Liver (tissue), 8 donors: ENCODE measurements at regions not wholly inside any gene's neighbourhood (a gene's known extent, or its start where the extent isn't known, plus 50 kb on each side); places are given as distances from the start of the nearest gene placed in this dataset.

Experiments
- DNase-seq: peaks from one replicate; pipeline ENCODE4 v3.0.0-alpha.2; 2017; ENCODE audit warnings: low spot score
- H3K27ac ChIP-seq, 2 donors: one replicate each; pipeline ENCODE4 v1.7.0; 2013; ENCODE audit warnings: inconsistent platforms in 2 of 2, low read length in 2 of 2, control low read depth in 1 of 2, low read depth in 1 of 2, mild to moderate bottlenecking in 1 of 2
- H3K27me3 ChIP-seq, 4 donors: one replicate each; pipeline versions ENCODE4 v1.6.1 to v1.7.0; 2013; ENCODE audit warnings: low read length in 3 of 4, inconsistent platforms in 1 of 4, mild to moderate bottlenecking in 1 of 4, moderate library complexity in 1 of 4; ENCODE audit not compliant: control insufficient read depth in 4 of 4, insufficient read depth in 4 of 4
- H3K36me3 ChIP-seq, 4 donors: one replicate each; pipeline versions ENCODE4 v1.6.1 to v1.7.0; 2013; ENCODE audit warnings: low read length in 3 of 4, mild to moderate bottlenecking in 3 of 4, low read depth in 1 of 4, moderate library complexity in 1 of 4; ENCODE audit not compliant: control insufficient read depth in 4 of 4, insufficient read depth in 3 of 4
- H3K4me1 ChIP-seq, 4 donors: one replicate each; pipeline versions ENCODE4 v1.6.1 to v1.7.0; 2013; ENCODE audit warnings: low read length in 3 of 4, mild to moderate bottlenecking in 3 of 4, moderate library complexity in 1 of 4; ENCODE audit not compliant: control insufficient read depth in 4 of 4, insufficient read depth in 4 of 4
- H3K4me3 ChIP-seq, 3 donors: one replicate each; pipeline versions ENCODE4 v1.6.1 to v1.7.0; 2013; ENCODE audit warnings: low read length in 3 of 3, control low read depth in 1 of 3, low read depth in 1 of 3, mild to moderate bottlenecking in 1 of 3
- H3K9ac ChIP-seq, 2 donors: one replicate each; pipeline ENCODE4 v1.7.0; 2013; ENCODE audit warnings: low read length in 2 of 2, mild to moderate bottlenecking in 2 of 2, moderate library complexity in 2 of 2, control low read depth in 1 of 2, low read depth in 1 of 2
- H3K9me3 ChIP-seq, 4 donors: one replicate each; pipeline versions ENCODE4 v1.6.1 to v1.7.0; 2013; ENCODE audit warnings: low read length in 3 of 4; ENCODE audit not compliant: control insufficient read depth in 4 of 4
- EGR1 ChIP-seq, 2 donors: IDR thresholded peaks; 2 replicates each; pipeline ENCODE4 v1.6.1; 2016 to 2018; ENCODE audit warnings: antibody characterized with exemption in 2 of 2, low read depth in 2 of 2
- FOXA1 ChIP-seq: IDR thresholded peaks from 2 replicates; pipeline ENCODE4 v1.6.1; 2016; ENCODE audit warnings: antibody characterized with exemption
- FOXA2 ChIP-seq: IDR thresholded peaks from 2 replicates; pipeline ENCODE4 v1.6.1; 2016; ENCODE audit warnings: antibody characterized with exemption
- GABPA ChIP-seq, 2 donors: IDR thresholded peaks in 1 of 2; conservative IDR thresholded peaks in 1 of 2; 2 replicates each; pipeline ENCODE4 v1.6.1; 2016; ENCODE audit warnings: antibody characterized with exemption in 2 of 2, mild to moderate bottlenecking in 1 of 2, moderate library complexity in 1 of 2
- HNF4A ChIP-seq, 2 donors: conservative IDR thresholded peaks; 2 replicates each; pipeline ENCODE4 v1.6.1; 2016; ENCODE audit warnings: antibody characterized with exemption in 2 of 2, mild to moderate bottlenecking in 2 of 2
- HNF4G ChIP-seq: IDR thresholded peaks from 2 replicates; pipeline ENCODE4 v1.6.1; 2016; ENCODE audit warnings: antibody characterized with exemption
- JUND ChIP-seq, 2 donors: IDR thresholded peaks; 2 replicates each; pipeline ENCODE4 v1.6.1; 2016; ENCODE audit warnings: antibody characterized with exemption in 2 of 2
- NR2F2 ChIP-seq: IDR thresholded peaks from 2 replicates; pipeline ENCODE4 v1.6.1; 2016; ENCODE audit warnings: antibody characterized with exemption
- RAD21 ChIP-seq, 2 donors: IDR thresholded peaks; 2 replicates each; pipeline ENCODE4 v1.6.1; 2016; ENCODE audit warnings: antibody characterized with exemption in 2 of 2, mild to moderate bottlenecking in 2 of 2
- RXRA ChIP-seq, 2 donors: IDR thresholded peaks; 2 replicates each; pipeline ENCODE4 v1.6.1; 2017 to 2018; ENCODE audit warnings: antibody characterized with exemption in 2 of 2, mild to moderate bottlenecking in 1 of 2
- SP1 ChIP-seq: IDR thresholded peaks from 2 replicates; pipeline ENCODE4 v1.6.1; 2018; ENCODE audit warnings: antibody characterized with exemption, mild to moderate bottlenecking
- TAF1 ChIP-seq: conservative IDR thresholded peaks from 2 replicates; pipeline ENCODE4 v1.6.1; 2016; ENCODE audit warnings: antibody characterized with exemption, mild to moderate bottlenecking
- YY1 ChIP-seq: IDR thresholded peaks from 2 replicates; pipeline ENCODE4 v1.6.1; 2016; ENCODE audit warnings: antibody characterized with exemption, mild to moderate bottlenecking
- WGBS: extraction: QIAGEN DNeasy Blood & Tissue Kit; methylation state at CpG from one replicate; pipeline ENCODE4 v1.1.7; 2013; 5-methylcytosine and 5-hydroxymethylcytosine counted together
- TF ChIP-seq, protein P1 (sequence below): fragments of 150-350 bp; IDR thresholded peaks from 2 replicates; pipeline ENCODE4 v1.5.1; 2017; ENCODE audit warnings: improper control_type of control experiment, low read depth, low read length; ENCODE audit not compliant: missing input control
- TF ChIP-seq, protein P2 (sequence below): IDR thresholded peaks from 2 replicates; pipeline ENCODE4 v1.6.1; 2016; ENCODE audit warnings: antibody characterized with exemption, mild to moderate bottlenecking
- TF ChIP-seq, protein P3 (sequence below): IDR thresholded peaks from 2 replicates; pipeline ENCODE4 v1.6.1; 2016; ENCODE audit warnings: antibody characterized with exemption
- TF ChIP-seq, protein P4 (sequence below): IDR thresholded peaks from 2 replicates; pipeline ENCODE4 v1.6.1; 2016; ENCODE audit warnings: antibody characterized with exemption
- TF ChIP-seq, protein P5 (sequence below): IDR thresholded peaks from 2 replicates; pipeline ENCODE4 v1.6.1; 2016; ENCODE audit warnings: antibody characterized with exemption
- donor health status: healthy.
- donor health status: healthy.
- donor health status: healthy.
- donor health status: healthy.
- donor health status: healthy.

DNA sequence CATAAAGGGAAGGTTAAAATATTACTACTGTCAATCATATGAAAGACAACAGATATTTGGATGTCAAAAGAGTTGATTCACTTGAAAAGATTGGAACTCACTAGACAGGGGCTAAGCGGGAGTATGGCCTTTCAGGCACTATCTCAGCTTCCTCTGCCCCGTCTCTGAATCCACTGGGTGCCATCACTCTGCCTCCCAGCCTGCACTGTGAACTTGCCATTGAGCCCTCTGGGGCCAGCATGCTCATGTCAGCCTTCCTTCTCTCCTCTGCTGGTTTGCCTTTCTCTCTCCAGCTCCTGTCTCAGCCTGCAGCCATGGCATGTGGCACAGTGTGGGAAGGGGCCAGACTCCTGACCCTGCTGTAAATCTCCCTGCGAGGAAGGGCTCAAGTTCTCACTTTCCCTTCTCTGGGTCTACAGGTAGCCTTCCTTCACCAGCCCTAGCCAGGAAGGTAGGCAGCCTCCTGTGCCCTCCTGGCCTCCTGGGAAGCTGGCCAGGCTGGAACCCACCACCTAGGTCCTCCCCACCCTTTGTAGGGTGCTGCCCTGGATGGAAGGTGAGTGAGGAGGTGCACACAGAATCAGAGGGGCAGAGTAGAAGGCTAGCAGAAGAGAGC, 54.0 kb upstream of the SLCO2A1 start:
- Histone ChIP-seq H3K36me3 (no peaks in the 10 kb centered on the region), H3K27me3 (no peaks in the 10 kb centered on the region), H3K27ac (no peak overlapping the region), H3K4me3 (no peak overlapping the region), H3K9me3 (peaks cover 0 to 2% (median under 1%) of the 10 kb centered on the region in 4 donors), H3K9ac (no peak overlapping the region), H3K4me1 (no peaks in the 10 kb centered on the region)
- 91% methylated on average over 3 of the region's 3 CpGs for WGBS
- TF ChIP-seq, protein P1, sequence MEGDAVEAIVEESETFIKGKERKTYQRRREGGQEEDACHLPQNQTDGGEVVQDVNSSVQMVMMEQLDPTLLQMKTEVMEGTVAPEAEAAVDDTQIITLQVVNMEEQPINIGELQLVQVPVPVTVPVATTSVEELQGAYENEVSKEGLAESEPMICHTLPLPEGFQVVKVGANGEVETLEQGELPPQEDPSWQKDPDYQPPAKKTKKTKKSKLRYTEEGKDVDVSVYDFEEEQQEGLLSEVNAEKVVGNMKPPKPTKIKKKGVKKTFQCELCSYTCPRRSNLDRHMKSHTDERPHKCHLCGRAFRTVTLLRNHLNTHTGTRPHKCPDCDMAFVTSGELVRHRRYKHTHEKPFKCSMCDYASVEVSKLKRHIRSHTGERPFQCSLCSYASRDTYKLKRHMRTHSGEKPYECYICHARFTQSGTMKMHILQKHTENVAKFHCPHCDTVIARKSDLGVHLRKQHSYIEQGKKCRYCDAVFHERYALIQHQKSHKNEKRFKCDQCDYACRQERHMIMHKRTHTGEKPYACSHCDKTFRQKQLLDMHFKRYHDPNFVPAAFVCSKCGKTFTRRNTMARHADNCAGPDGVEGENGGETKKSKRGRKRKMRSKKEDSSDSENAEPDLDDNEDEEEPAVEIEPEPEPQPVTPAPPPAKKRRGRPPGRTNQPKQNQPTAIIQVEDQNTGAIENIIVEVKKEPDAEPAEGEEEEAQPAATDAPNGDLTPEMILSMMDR = no peak
- TF ChIP-seq HNF4A (conservative IDR thresholded peaks at IDR 0.05) = no peak
- no peak for TF ChIP-seq FOXA1
- no peak for TF ChIP-seq RXRA (IDR thresholded peaks at IDR 0.05)
- TF ChIP-seq RAD21 (IDR thresholded peaks at IDR 0.05) = no peak
- TF ChIP-seq GABPA (IDR thresholded peaks at IDR 0.05 in 1 of 2, conservative IDR thresholded peaks at IDR 0.05 in 1 of 2) = no peak
- no peak for TF ChIP-seq SP1
- no peak for TF ChIP-seq JUND (IDR thresholded peaks at IDR 0.05)
- no peak for TF ChIP-seq YY1
- no peak for TF ChIP-seq TAF1
- TF ChIP-seq, protein P2, sequence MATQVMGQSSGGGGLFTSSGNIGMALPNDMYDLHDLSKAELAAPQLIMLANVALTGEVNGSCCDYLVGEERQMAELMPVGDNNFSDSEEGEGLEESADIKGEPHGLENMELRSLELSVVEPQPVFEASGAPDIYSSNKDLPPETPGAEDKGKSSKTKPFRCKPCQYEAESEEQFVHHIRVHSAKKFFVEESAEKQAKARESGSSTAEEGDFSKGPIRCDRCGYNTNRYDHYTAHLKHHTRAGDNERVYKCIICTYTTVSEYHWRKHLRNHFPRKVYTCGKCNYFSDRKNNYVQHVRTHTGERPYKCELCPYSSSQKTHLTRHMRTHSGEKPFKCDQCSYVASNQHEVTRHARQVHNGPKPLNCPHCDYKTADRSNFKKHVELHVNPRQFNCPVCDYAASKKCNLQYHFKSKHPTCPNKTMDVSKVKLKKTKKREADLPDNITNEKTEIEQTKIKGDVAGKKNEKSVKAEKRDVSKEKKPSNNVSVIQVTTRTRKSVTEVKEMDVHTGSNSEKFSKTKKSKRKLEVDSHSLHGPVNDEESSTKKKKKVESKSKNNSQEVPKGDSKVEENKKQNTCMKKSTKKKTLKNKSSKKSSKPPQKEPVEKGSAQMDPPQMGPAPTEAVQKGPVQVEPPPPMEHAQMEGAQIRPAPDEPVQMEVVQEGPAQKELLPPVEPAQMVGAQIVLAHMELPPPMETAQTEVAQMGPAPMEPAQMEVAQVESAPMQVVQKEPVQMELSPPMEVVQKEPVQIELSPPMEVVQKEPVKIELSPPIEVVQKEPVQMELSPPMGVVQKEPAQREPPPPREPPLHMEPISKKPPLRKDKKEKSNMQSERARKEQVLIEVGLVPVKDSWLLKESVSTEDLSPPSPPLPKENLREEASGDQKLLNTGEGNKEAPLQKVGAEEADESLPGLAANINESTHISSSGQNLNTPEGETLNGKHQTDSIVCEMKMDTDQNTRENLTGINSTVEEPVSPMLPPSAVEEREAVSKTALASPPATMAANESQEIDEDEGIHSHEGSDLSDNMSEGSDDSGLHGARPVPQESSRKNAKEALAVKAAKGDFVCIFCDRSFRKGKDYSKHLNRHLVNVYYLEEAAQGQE = no peak
- no peak for TF ChIP-seq FOXA2
- no peak for TF ChIP-seq NR2F2
- TF ChIP-seq, protein P3, sequence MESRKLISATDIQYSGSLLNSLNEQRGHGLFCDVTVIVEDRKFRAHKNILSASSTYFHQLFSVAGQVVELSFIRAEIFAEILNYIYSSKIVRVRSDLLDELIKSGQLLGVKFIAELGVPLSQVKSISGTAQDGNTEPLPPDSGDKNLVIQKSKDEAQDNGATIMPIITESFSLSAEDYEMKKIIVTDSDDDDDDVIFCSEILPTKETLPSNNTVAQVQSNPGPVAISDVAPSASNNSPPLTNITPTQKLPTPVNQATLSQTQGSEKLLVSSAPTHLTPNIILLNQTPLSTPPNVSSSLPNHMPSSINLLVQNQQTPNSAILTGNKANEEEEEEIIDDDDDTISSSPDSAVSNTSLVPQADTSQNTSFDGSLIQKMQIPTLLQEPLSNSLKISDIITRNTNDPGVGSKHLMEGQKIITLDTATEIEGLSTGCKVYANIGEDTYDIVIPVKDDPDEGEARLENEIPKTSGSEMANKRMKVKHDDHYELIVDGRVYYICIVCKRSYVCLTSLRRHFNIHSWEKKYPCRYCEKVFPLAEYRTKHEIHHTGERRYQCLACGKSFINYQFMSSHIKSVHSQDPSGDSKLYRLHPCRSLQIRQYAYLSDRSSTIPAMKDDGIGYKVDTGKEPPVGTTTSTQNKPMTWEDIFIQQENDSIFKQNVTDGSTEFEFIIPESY = no peak
- TF ChIP-seq, protein P4, sequence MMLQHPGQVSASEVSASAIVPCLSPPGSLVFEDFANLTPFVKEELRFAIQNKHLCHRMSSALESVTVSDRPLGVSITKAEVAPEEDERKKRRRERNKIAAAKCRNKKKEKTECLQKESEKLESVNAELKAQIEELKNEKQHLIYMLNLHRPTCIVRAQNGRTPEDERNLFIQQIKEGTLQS = no peak
- TF ChIP-seq HNF4G = no peak
- TF ChIP-seq, protein P5, sequence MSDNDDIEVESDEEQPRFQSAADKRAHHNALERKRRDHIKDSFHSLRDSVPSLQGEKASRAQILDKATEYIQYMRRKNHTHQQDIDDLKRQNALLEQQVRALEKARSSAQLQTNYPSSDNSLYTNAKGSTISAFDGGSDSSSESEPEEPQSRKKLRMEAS = no peak
- no peak for TF ChIP-seq EGR1 (IDR thresholded peaks at IDR 0.05; ENCODE audit: low read depth in 2 of 2)
- no peak for DNase-seq
